ENCODE measurements at regions not wholly inside any gene's neighbourhood (a gene's known extent, or its start where the extent isn't known, plus 50 kb on each side); places are given as distances from the start of the nearest gene placed in this dataset.

DNA sequence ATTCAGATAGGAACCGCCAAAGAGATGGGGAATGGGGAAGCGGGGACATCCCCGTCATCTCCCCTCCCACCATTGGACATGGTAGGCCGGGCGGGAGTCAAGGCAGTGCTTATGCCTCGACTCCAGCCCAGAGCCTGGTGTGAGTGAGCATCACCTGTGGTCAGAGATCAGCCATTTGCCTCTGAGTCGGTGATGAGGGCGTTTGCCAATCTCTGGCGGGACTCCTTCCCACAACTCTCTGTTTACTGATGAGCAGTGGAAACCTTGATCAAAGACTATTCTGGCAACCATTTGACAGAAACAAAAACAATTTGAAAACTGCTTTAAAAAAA, 63.9 kb upstream of the HES1 start:
- no peak for TF ChIP-seq EZH2phosphoT487 (IDR thresholded peaks at IDR 0.05; ENCODE audit: borderline replicate concordance)
- no peak for TF ChIP-seq ZBTB33 (IDR thresholded peaks at IDR 0.05; ENCODE audit: extremely low read depth, insufficient replicate concordance, low read length)
- no peak for TF ChIP-seq CTCF (IDR thresholded peaks at IDR 0.05 in 2 of 3, conservative IDR thresholded peaks at IDR 0.05 in 1 of 3; ENCODE audit: borderline replicate concordance in 1 of 3, insufficient read depth in 1 of 3, low read depth in 2 of 3, low read length in 2 of 3)
- TF ChIP-seq POLR2AphosphoS5 (IDR thresholded peaks at IDR 0.05; ENCODE audit: low read depth, low read length): no peak
